PC-9 (cell line): ENCODE measurements at regions not wholly inside any gene's neighbourhood (a gene's known extent, or its start where the extent isn't known, plus 50 kb on each side); places are given as distances from the start of the nearest gene placed in this dataset.

Experiments used
- BruUV-seq: library from RNA; stranded (reverse); fragments of 400-500 nt; replicated peaks from 2 replicates; lab custom pipeline; 2021; lab: Mats Ljungman, UMichigan
- CTCF ChIA-PET: fragments of 300-600 bp; sonication (Branson Sonifier 250); formaldehyde crosslinking; loops from one replicate; lab custom pipeline; 2022; ENCODE audit warnings: antibody characterized with exemption; lab: Charles Lee
- POLR2A ChIA-PET: fragments of 300-600 bp; sonication (Branson Sonifier 250); formaldehyde crosslinking; loops from one replicate; lab custom pipeline; 2022; ENCODE audit warnings: antibody characterized with exemption; ENCODE audit not compliant: unreplicated experiment; lab: Charles Lee
- DNase-seq, 2 experiments: peaks; one replicate each; pipeline versions ENCODE4 v3.0.0 to v3.0.0-alpha.2; 2015 to 2022; ENCODE audit warnings: mixed read lengths in 1 of 2
- H2AFZ ChIP-seq: fragments of 200-600 bp; sonication (generic); 2 replicates; pipeline ENCODE4 v1.8.1; 2017; ENCODE audit warnings: antibody characterized with exemption
- H3F3A ChIP-seq: fragments of 200-600 bp; sonication (generic); 2 replicates; pipeline ENCODE4 v1.8.1; 2017; ENCODE audit warnings: antibody characterized with exemption, mild to moderate bottlenecking, low read depth; ENCODE audit not compliant: insufficient read depth
- H3K27ac ChIP-seq: fragments of 200-600 bp; sonication (generic); 2 replicates; pipeline ENCODE4 v1.6.1; 2016; ENCODE audit warnings: mixed run types
- H3K27me3 ChIP-seq: fragments of 200-600 bp; sonication (generic); 2 replicates; pipeline ENCODE4 v1.6.1; 2016; ENCODE audit warnings: low read depth, mixed run types; ENCODE audit not compliant: insufficient read depth
- H3K36me3 ChIP-seq: fragments of 200-600 bp; sonication (generic); 2 replicates; pipeline ENCODE4 v1.6.1; 2016; ENCODE audit warnings: low read depth, mixed run types
- H3K4me1 ChIP-seq: fragments of 200-600 bp; sonication (generic); replicated peaks from 2 replicates; pipeline ENCODE4 v1.6.1; 2016; ENCODE audit warnings: mixed run types; ENCODE audit not compliant: insufficient read depth
- H3K4me2 ChIP-seq: fragments of 200-600 bp; sonication (generic); 2 replicates; pipeline ENCODE4 v1.6.1; 2017; ENCODE audit warnings: mixed run types
- H3K4me3 ChIP-seq: fragments of 200-600 bp; sonication (generic); 2 replicates; pipeline ENCODE4 v1.6.1; 2016; ENCODE audit warnings: mixed run types
- H3K79me2 ChIP-seq: fragments of 200-600 bp; sonication (generic); 2 replicates; pipeline ENCODE4 v1.6.1; 2017; ENCODE audit warnings: low read depth, mixed run types
- H3K9me2 ChIP-seq: fragments of 200-600 bp; sonication (generic); 2 replicates; pipeline ENCODE4 v1.8.1; 2017; ENCODE audit warnings: mild to moderate bottlenecking; ENCODE audit not compliant: insufficient read depth
- H3K9me3 ChIP-seq: fragments of 200-600 bp; sonication (generic); 2 replicates; pipeline ENCODE4 v1.8.1; 2016; ENCODE audit warnings: low read depth; ENCODE audit not compliant: insufficient read depth
- H4K20me1 ChIP-seq: fragments of 200-600 bp; sonication (generic); 2 replicates; pipeline ENCODE4 v1.8.1; 2017; ENCODE audit not compliant: insufficient read depth
- EZH2 ChIP-seq: fragments of 200-600 bp; sonication (generic); IDR thresholded peaks from 2 replicates; pipeline ENCODE4 v1.8.0; 2017; ENCODE audit warnings: antibody characterized with exemption, low read depth
- intact Hi-C: fragments of 100-400 bp; cut with micrococcal nuclease; formaldehyde crosslinking; loops from one replicate; pipeline ENCODE4 v1.10.0; 2022; ENCODE audit not compliant: unreplicated experiment
- TF ChIP-seq, protein P1 (sequence below): fragments of 200-600 bp; sonication (generic); conservative IDR thresholded peaks from 2 replicates; pipeline ENCODE4 v1.6.1; 2017; ENCODE audit warnings: mixed run types, antibody characterized with exemption, mild to moderate bottlenecking, moderate library complexity

GRCh38 chr10:33529234-33529633 is 194.8 kb upstream of the NRP1 start:
- Histone ChIP-seq H3K36me3 (no peaks in the 10 kb centered on the region), H3K79me2 (no peaks in the 10 kb centered on the region), H4K20me1 (no peaks in the 10 kb centered on the region), H3K4me2 (no peak overlapping the region), H3K4me1 (0 out of 2 replicates have a peak, but pooled peaks cover under 1% of the 10 kb centered on the region), H3K4me3 (no peak overlapping the region), H3K27ac (no peak overlapping the region), H3K27me3 (no peaks in the 10 kb centered on the region), H2AFZ (no peak overlapping the region), H3F3A (no peaks in the 10 kb centered on the region), H3K9me2 (no peaks in the 10 kb centered on the region), H3K9me3 (no peaks in the 10 kb centered on the region)
- intact Hi-C loops = no loop called here
- TF ChIP-seq, protein P1, sequence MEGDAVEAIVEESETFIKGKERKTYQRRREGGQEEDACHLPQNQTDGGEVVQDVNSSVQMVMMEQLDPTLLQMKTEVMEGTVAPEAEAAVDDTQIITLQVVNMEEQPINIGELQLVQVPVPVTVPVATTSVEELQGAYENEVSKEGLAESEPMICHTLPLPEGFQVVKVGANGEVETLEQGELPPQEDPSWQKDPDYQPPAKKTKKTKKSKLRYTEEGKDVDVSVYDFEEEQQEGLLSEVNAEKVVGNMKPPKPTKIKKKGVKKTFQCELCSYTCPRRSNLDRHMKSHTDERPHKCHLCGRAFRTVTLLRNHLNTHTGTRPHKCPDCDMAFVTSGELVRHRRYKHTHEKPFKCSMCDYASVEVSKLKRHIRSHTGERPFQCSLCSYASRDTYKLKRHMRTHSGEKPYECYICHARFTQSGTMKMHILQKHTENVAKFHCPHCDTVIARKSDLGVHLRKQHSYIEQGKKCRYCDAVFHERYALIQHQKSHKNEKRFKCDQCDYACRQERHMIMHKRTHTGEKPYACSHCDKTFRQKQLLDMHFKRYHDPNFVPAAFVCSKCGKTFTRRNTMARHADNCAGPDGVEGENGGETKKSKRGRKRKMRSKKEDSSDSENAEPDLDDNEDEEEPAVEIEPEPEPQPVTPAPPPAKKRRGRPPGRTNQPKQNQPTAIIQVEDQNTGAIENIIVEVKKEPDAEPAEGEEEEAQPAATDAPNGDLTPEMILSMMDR = no peak
- TF ChIP-seq EZH2 = no peak
- no TSS peak for BruUV-seq
- no peak for DNase-seq
- CTCF ChIA-PET = no interaction called here
- POLR2A ChIA-PET = no interaction called here

DNA sequence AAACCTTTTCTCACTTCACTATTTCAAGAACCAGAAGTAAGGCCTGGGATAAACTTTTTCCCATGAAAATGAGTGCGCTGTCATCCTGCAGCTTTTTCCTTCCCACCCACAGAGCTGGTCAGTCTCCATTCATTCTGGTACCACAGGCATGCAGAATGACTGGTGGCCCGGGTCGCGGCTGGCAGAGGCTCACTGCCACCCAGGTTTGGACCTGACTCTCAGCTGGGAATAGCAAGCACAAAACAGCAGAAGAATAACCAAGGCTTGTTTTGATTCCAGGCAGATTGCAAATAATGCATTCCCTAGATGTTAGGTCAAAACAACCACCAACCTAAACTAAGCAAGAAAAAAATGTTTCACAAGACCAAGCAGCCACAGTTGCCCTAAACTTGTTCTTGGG is 190.5 kb upstream of the NRP1 start:
- BruUV-seq = no TSS peak

GRCh38 chr10:33524041-33524440 is 189.6 kb upstream of the NRP1 start:
- Histone ChIP-seq H3K4me1 (no peaks in the 10 kb centered on the region), H3K4me3 (no peak overlapping the region), H3F3A (no peaks in the 10 kb centered on the region), H3K9me3 (no peaks in the 10 kb centered on the region), H3K27me3 (no peaks in the 10 kb centered on the region), H3K4me2 (no peak overlapping the region), H3K9me2 (no peaks in the 10 kb centered on the region), H4K20me1 (no peaks in the 10 kb centered on the region), H3K27ac (no peak overlapping the region), H3K36me3 (no peaks in the 10 kb centered on the region), H2AFZ (no peak overlapping the region), H3K79me2 (no peaks in the 10 kb centered on the region)
- intact Hi-C loops = no loop called here
- no peak for TF ChIP-seq EZH2
- TF ChIP-seq, protein P1 = no peak
- BruUV-seq = no TSS peak
- ChIA-PET CTCF (no interaction called here), POLR2A (no interaction called here)
- DNase-seq = no peak

More for the DNA sequence above, 190.5 kb upstream of the NRP1 start:
- no peaks in the 10 kb centered on the region for H3K4me1 ChIP-seq
- H4K20me1 ChIP-seq = no peaks in the 10 kb centered on the region
- intact Hi-C loops = no loop called here
- no peaks in the 10 kb centered on the region for H3F3A ChIP-seq
- POLR2A ChIA-PET = no interaction called here
- no peaks in the 10 kb centered on the region for H3K36me3 ChIP-seq
- peak in 1 of 2 experiments; percentile 64 for DNase-seq
- H3K9me3 ChIP-seq = no peaks in the 10 kb centered on the region
- H3K79me2 ChIP-seq = no peaks in the 10 kb centered on the region
- H3K27ac ChIP-seq = no peak overlapping the region
- H3K27me3 ChIP-seq = no peaks in the 10 kb centered on the region
- CTCF ChIA-PET = no interaction called here
- H3K9me2 ChIP-seq = no peaks in the 10 kb centered on the region
- TF ChIP-seq, protein P1 = no peak
- TF ChIP-seq EZH2 = no peak
- H2AFZ ChIP-seq = no peak overlapping the region
- no peak overlapping the region for H3K4me3 ChIP-seq
- no peak overlapping the region for H3K4me2 ChIP-seq
